HG03066 (cell line): ENCODE measurements at regions not wholly inside any gene's neighbourhood (a gene's known extent, or its start where the extent isn't known, plus 50 kb on each side); places are given as distances from the start of the nearest gene placed in this dataset.

Experiments
- ATAC-seq: cut with Tn5 transposase; IDR thresholded peaks from one replicate; pipeline ENCODE4 v1.9.1; 2021; ENCODE audit warnings: low read depth; ENCODE audit not compliant: unreplicated experiment

GRCh38 chr4:11748164-11748872 is 319.6 kb upstream of the HS3ST1 start:
- no peak for ATAC-seq

- ATAC-seq, result no peak
Observed at GRCh38 chr4:11746734-11747133, 318.0 kb upstream of the HS3ST1 start.

- ATAC-seq, result no peak
Observed at GRCh38 chr4:11743976-11744375, 315.3 kb upstream of the HS3ST1 start.

DNA sequence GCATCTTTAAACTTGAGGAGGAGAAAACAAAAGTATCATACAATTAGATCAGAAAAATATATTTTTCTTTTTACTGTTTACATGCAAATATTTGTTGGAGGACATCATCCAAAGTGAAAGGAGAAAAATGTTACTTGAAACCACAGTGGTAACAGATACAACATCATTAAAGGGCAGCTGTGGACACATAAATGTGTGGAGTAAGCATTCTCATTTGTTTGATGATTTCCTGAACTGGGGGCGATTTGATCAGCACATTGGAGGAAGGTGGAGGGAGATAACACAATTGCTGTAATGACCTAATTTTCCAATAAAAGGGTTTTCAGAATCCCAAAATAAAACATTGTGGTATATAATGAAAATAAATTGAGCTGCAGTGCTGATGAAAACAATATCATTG is 314.5 kb upstream of the HS3ST1 start:
- no peak for ATAC-seq

GRCh38 chr4:11741190-11741652 is 312.5 kb upstream of the HS3ST1 start:
- no peak for ATAC-seq

DNA sequence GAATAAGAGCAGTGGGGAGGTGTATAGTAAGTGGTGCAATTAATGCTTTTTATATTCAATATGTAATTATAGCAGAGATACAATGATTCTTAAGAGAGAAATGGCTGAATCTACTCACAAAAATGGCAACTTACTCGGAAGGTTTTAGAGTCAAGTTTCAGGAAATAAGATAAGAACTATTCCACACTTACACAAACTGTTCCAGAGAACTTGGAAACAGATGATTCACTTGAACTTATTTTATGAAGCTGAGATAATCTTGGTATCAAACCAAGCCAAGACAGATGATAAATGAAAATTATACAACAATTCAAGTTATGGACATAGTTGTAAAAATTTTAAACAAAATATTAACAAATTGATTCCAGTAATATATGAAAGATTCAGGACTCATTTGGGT is 311.3 kb upstream of the HS3ST1 start:
- ATAC-seq, result no peak

DNA sequence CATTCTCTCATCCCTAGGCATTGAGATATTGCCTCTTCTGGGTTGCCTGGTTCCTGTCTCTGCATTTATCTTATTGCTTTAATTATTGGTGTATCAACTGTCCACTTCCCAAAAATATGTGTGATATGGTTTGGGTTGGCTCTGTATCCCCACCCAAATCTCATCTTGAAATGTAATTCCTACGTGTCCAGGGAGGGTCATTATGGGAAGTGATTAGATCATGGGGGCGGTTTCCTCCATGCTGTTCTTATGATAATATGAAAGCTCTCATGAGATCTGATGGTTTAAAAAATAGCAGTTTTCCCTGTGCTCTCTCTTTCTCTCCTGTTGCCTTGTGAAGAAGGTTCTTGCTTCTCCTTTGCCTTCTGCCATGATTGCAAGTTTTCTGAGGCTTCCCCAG is 308.3 kb upstream of the HS3ST1 start:
- no peak for ATAC-seq

DNA sequence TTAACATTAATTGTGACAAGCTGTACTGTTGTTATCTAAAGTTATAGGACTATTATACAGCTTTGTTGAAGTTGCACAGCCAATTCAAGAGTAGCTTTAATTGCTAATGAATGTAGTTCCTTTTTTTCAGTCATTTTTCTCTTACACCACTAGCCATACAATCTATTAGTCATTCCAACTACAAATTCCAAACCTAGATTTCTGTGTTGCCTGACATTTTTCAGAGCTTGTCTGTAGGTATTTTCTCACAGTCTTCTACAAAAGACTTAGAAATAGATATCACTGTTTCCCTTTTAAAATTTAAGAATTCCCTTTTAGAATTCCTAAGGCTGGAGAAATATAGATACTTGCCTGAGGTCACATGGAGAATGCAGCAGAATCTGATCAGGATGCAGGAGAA is 307.0 kb upstream of the HS3ST1 start:
- ATAC-seq, result no peak

GRCh38 chr4:11732155-11732554 is 303.5 kb upstream of the HS3ST1 start:
- ATAC-seq, result no peak

DNA sequence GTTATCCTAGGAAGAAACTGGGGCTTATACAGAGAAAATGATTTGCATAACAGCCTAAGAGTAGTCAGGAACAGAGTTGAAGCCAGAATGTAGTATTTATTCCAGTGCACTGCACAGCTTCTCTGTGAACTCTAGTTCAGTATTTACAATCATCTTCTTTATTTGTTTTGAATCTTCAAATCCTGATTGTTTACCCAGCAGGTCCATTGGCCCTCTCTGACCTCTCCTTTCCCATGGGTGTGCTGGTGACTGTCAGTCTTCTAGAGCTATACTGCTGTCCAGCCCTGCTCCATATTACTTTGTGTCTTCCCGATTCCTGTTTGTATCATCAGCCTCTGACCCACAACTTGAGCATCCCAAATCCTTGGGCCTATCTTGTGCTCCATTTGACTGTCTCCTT is 301.9 kb upstream of the HS3ST1 start:
- no peak for ATAC-seq

DNA sequence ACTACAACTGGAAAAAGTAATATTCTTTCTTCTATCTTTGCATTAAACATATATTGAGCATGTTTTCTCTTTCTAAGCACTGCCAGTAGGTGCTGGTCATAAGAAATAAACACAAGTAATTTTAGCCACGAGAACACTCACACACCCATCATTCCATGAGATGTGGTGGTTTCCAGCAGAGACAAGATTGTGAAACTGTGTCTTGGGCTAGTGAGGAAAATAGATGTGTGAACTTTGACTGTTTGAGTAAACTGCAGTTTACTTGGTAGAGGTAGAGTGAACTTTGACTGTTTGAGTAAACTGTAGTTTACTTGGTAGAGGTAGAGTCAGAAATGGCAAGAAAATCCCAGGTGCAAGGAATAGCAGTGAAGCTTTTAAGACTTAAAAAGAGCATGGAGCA is 300.9 kb upstream of the HS3ST1 start:
- ATAC-seq, result no peak

DNA sequence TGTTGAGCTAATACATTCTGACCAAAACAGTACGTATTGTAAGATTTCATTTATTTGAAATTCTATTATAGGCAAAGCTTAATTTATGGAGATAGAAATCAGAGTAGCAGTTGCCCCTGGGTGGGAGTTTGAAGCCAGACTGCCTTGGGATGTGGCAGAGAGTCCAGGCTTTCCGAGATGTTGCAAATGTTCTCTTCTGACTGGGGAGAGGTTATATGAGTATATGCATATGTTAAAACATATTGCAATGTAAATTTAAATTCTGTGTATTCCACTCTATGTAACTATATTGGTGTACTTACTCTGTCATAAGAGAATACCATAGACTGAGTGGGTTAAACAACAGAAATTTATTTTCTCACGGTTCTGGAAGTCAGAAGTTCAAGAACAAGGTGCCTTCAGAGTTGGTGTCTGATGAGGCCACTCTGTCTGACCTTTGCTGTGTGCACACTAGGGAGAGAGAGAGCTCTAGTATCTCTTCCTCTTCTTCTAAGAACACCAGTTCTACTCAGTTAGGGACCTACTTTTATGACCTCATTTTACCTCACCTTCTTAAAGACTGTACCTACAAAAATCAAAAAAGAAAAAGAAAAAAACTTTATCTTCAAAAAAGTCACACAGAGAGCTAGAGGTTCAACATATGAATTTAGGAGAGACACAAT is 299.3 kb upstream of the HS3ST1 start:
- no peak for ATAC-seq

- no peak for ATAC-seq
Observed at GRCh38 chr4:11724731-11725130, 296.0 kb upstream of the HS3ST1 start.

- no peak for ATAC-seq
Observed at GRCh38 chr4:11722223-11722622, 293.5 kb upstream of the HS3ST1 start.

DNA sequence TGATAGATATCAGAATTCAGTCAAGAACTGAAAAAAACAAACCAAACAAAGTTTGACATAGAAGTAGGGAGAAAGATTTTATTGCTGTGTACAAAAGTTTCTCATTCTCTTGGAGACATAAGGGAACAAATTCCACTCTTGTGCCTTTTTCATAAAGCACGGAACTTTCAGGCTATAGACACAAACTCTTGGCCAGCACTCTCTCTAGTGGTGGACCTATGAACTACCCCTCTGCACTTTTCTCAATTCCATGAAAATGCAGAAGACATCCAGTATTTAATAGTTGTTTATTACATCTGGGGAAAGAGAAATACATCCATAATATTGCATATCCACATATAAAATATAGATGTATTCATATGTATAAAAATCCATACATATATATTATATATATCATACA is 291.6 kb upstream of the HS3ST1 start:
- ATAC-seq, result no peak

DNA sequence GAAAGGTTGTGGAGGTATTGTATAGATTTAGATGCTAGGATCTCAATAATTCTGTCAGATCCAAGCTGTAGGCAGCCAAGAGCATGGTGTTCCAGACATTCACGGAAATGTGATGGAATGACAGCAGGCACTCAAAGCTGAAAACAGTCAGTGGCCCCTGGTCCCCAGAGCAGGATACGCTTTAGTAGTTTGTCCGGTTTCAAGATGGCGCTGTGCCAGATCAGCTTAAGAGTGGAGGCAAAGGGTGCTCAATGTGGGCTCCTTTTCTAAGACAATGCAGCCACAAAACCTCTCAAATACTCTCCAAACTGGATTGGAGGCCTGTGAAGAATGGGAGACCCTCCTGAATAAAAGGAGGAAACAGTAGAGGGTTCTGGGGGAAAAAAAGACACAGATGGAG is 291.2 kb upstream of the HS3ST1 start:
- no peak for ATAC-seq

DNA sequence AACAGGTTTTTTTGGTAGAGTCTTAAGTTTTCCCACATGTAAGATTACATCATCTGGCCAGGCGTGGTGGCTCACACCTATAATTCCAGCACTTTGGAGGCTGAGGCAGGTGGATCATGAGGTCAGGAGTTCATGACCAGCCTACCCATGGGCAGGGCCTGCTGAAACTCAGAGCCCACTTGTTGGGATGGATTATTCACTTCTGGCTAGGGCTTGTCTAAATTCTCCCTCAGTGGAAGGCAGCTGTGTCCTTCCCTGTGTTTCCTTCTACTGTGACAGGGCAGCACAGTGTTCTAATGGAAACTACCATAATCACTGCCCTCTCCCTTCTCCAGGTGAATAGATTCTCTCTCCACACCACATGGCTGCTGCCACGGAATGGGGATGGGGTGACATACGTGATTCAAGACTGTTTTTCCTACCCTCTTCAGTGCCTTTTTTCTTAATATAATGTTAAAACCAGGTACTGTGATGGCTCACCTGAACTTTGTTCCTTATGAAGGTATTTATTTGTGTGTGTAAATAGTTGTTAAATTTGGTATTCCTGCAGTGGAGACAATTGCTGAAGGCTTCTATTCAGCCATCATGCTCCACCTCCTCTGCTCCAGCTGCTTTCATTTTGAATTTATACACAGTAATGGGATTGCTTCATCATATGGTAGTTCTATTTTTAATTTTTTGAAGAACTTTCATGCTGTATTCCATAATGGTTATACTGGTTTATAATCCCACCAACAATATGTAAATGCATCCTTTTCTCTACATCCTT is 287.2 kb upstream of the HS3ST1 start:
- ATAC-seq, result no peak

- no peak for ATAC-seq
Observed at GRCh38 chr4:11710453-11711093, 281.9 kb upstream of the HS3ST1 start.

DNA sequence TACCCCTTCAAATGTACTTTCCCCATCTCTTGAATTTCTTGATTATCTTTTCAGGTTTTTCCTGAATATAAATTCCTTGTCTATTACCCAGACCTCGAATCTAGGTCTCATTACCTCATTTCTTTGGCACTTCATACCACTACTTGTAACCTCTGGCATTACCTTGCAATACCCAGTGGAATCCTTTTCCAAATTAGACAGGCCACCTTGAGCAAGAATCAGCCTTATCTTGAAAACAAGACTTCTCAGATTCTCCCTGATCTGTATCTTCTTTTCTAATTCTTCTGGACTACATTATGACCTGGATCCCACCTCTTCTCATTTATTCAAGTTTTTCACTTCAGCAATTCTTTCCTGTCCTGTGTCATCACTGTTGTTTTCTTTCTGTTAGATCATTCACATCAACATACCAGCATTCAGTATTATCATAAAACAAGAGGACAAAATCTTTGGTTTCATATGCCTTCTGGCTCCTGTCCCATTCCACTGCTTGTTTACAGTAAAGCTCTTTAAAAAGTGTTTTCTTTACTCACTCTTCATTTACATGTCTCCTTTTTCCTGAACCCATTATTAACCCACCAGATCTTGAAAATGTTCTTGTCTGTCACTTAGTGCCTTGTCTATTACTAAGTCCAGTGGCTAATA is 275.6 kb upstream of the HS3ST1 start:
- ATAC-seq, result no peak

- no peak for ATAC-seq
Observed at GRCh38 chr4:11702886-11703557, 274.3 kb upstream of the HS3ST1 start.
